ENCODE measurements at regions not wholly inside any gene's neighbourhood (a gene's known extent, or its start where the extent isn't known, plus 50 kb on each side); places are given as distances from the start of the nearest gene placed in this dataset.

- Histone ChIP-seq H3K18ac (ENCODE audit: insufficient read length, low read depth, low read length) (no peak overlapping the region), H4K91ac (ENCODE audit: insufficient read length, low read depth, low read length) (no peak overlapping the region), H4K8ac (replicated peaks; ENCODE audit: insufficient read length, low read depth, low read length) (no peak overlapping the region), H3T11ph (ENCODE audit: low read length) (no peak overlapping the region), H2BK120ac (ENCODE audit: low read depth, low read length, poor library complexity, severe bottlenecking) (no peak overlapping the region), H3K27me3 (ENCODE audit: insufficient read depth, low read length) (no peaks in the 10 kb centered on the region), H2BK12ac (ENCODE audit: insufficient read length, low read depth, low read length) (no peak overlapping the region), H3K9ac (ENCODE audit: extremely low read depth, insufficient read length, low read length) (no peak overlapping the region), H3K79me2 (ENCODE audit: insufficient read depth, low read length) (no peaks in the 10 kb centered on the region), H3K14ac (ENCODE audit: insufficient read depth, low read length) (no peak overlapping the region), H4K20me1 (ENCODE audit: control insufficient read depth, insufficient read depth, insufficient read length) (no peaks in the 10 kb centered on the region), H3K27ac (ENCODE audit: insufficient read length, low read depth, low read length) (no peak overlapping the region), H2AK5ac (ENCODE audit: insufficient read length, low read length) (no peak overlapping the region), H3K9me3 (ENCODE audit: control insufficient read depth, low read depth, low read length) (no peaks in the 10 kb centered on the region), H2BK15ac (ENCODE audit: low read depth, low read length) (no peak overlapping the region), H3K23me2 (ENCODE audit: insufficient read length, low read depth, low read length, poor library complexity, severe bottlenecking) (no peaks in the 10 kb centered on the region), H2AFZ (ENCODE audit: low read length) (no peak overlapping the region), H3K79me1 (ENCODE audit: insufficient read depth, low read depth, low read length, poor library complexity, severe bottlenecking) (no peaks in the 10 kb centered on the region), H2BK20ac (ENCODE audit: low read depth, low read length, poor library complexity, severe bottlenecking) (no peak overlapping the region), H3K4ac (ENCODE audit: low read depth, low read length) (no peak overlapping the region), H2BK5ac (ENCODE audit: insufficient read length, low read length) (no peak overlapping the region), H3K4me2 (ENCODE audit: insufficient read depth, insufficient read length, low read length) (no peak overlapping the region), H3K4me1 (ENCODE audit: insufficient read depth, low read length) (0 out of 2 replicates have a peak, but pooled peaks cover 2% of the 10 kb centered on the region), H4K5ac (ENCODE audit: insufficient read length, low read depth, low read length) (no peak overlapping the region), H3K23ac (ENCODE audit: insufficient read length, low read depth, low read length) (no peak overlapping the region), H3K56ac (ENCODE audit: insufficient read length, low read depth, low read length) (no peak overlapping the region)
- H3K4me1 Mint-ChIP-seq: peaks cover 14 to 19% of the 10 kb centered on the region in 2 experiments
- peaks cover 19 to 20% of the 10 kb centered on the region in 2 experiments for H3K9me3 Mint-ChIP-seq
- H3K4me3 Mint-ChIP-seq: no peak overlapping the region
- TF ChIP-seq CTCF (conservative IDR thresholded peaks at IDR 0.05): no peak
- WGBS (ENCODE audit: extremely low coverage, insufficient read length, low lambda C conversion rate): no CpG with 5 or more reads among the region's 1 CpG
- no peak overlapping the region for H3K27ac Mint-ChIP-seq
- H3K36me3 Mint-ChIP-seq (ENCODE audit: insufficient read depth in 1 of 3, low read depth in 3 of 3): peaks cover 9 to 15% (median 14%) of the 10 kb centered on the region in 3 experiments
- no peak for DNase-seq
- H3K27me3 Mint-ChIP-seq (ENCODE audit: low read depth): peaks cover 7% of the 10 kb centered on the region
Measured at GRCh38 chr1:232317350-232317749, 312.6 kb downstream of the SIPA1L2 start.
